Peyer's patch (tissue), 4 donors: ENCODE measurements at regions not wholly inside any gene's neighbourhood (a gene's known extent, or its start where the extent isn't known, plus 50 kb on each side); places are given as distances from the start of the nearest gene placed in this dataset.

ENCODE experiments used
- DNase-seq, 3 donors: peaks; one replicate each; pipeline ENCODE4 v3.0.0-alpha.2; 2017 to 2019
- H3K27ac ChIP-seq, 4 donors: fragments of 200-600 bp; sonication (generic); one replicate each; pipeline ENCODE4 v1.5.1; 2016 to 2019
- H3K27me3 ChIP-seq, 2 donors: fragments of 200-600 bp; sonication (generic); one replicate each; pipeline ENCODE4 v1.5.1; 2019
- H3K36me3 ChIP-seq, 3 donors: fragments of 200-600 bp; sonication (generic); one replicate each; pipeline ENCODE4 v1.5.1; 2016 to 2019
- H3K4me1 ChIP-seq, 4 donors: fragments of 200-600 bp; sonication (generic); one replicate each; pipeline ENCODE4 v1.5.1; 2016 to 2019
- H3K4me3 ChIP-seq, 4 donors: fragments of 200-600 bp; sonication (generic); 1 replicate in 3 of 4; 2 replicates in 1 of 4; pipeline ENCODE4 v1.5.1; 2016 to 2019; ENCODE audit warnings: mild to moderate bottlenecking in 1 of 4
- H3K9me3 ChIP-seq, 4 donors: fragments of 200-600 bp; sonication (generic); one replicate each; pipeline ENCODE4 v1.5.1; 2016 to 2019; ENCODE audit warnings: mild to moderate bottlenecking in 1 of 4
- POLR2A ChIP-seq, 2 donors: fragments of 450-650 bp; IDR thresholded peaks; one replicate each; pipeline ENCODE4 v1.5.1; 2017; ENCODE audit warnings: antibody characterized with exemption in 2 of 2, mild to moderate bottlenecking in 2 of 2, moderate library complexity in 2 of 2
- TF ChIP-seq, protein P1 (sequence below), 6 experiments: fragments of 450-650 bp in 4 of 6; fragments of 200-600 bp in 2 of 6; sonication (generic) in 1 of 6; IDR thresholded peaks; one replicate each; pipeline ENCODE4 v1.5.1; 2017 to 2019; ENCODE audit warnings: antibody characterized with exemption in 6 of 6, mild to moderate bottlenecking in 3 of 6, moderate library complexity in 1 of 6

DNA sequence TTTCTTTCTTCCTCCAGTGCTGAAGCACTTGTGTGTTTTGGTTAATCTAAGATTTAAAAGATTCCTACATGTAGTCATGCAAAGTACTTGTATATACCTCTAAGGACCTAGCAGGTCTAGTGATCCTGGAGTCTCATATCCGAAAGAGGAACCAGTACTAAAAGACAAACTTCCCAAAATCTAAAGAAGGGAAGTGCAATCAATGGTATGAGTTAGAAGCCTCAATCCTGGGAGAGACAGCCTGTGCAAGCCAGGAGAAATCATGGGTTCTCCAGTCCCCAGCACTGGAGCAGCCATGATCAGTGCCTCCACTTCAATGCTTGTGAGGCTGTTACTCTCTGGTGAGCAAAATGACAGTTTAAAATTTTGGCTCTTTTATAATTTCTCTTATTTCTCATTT lies 277.4 kb downstream of the DAD1 start:
- no peak for DNase-seq
- Histone ChIP-seq H3K9me3 (no peaks in the 10 kb centered on the region), H3K27me3 (no peaks in the 10 kb centered on the region), H3K4me1 (no peaks in the 10 kb centered on the region), H3K4me3 (no peak overlapping the region), H3K36me3 (no peaks in the 10 kb centered on the region), H3K27ac (no peak overlapping the region)
- no peak for TF ChIP-seq POLR2A (IDR thresholded peaks at IDR 0.05)
- TF ChIP-seq, protein P1, sequence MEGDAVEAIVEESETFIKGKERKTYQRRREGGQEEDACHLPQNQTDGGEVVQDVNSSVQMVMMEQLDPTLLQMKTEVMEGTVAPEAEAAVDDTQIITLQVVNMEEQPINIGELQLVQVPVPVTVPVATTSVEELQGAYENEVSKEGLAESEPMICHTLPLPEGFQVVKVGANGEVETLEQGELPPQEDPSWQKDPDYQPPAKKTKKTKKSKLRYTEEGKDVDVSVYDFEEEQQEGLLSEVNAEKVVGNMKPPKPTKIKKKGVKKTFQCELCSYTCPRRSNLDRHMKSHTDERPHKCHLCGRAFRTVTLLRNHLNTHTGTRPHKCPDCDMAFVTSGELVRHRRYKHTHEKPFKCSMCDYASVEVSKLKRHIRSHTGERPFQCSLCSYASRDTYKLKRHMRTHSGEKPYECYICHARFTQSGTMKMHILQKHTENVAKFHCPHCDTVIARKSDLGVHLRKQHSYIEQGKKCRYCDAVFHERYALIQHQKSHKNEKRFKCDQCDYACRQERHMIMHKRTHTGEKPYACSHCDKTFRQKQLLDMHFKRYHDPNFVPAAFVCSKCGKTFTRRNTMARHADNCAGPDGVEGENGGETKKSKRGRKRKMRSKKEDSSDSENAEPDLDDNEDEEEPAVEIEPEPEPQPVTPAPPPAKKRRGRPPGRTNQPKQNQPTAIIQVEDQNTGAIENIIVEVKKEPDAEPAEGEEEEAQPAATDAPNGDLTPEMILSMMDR (IDR thresholded peaks at IDR 0.05) = no peak

DNA sequence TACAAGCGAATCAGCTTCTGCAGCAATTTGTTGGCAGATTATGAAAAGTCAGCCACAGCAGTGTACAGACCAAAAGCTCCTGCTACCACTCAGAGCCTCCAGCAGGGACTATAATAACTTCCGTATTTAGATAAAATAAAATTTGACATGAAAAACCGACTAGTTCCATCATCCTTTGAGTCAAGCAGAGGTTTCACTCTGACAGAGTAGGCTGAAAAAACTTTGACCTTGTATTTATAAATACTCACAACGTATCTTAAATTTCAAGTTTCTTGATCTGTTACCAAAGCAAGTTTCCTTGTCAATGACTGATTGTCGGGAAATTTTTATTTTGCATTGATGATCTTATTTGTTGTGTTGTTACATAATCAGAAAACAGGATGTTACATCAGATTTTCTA lies 283.4 kb downstream of the DAD1 start:
- DNase-seq = no peak
- Histone ChIP-seq H3K4me1 (no peaks in the 10 kb centered on the region), H3K27me3 (no peaks in the 10 kb centered on the region), H3K36me3 (no peaks in the 10 kb centered on the region), H3K9me3 (no peaks in the 10 kb centered on the region), H3K27ac (no peak overlapping the region), H3K4me3 (no peak overlapping the region)
- TF ChIP-seq, protein P1 (IDR thresholded peaks at IDR 0.05) = no peak
- no peak for TF ChIP-seq POLR2A (IDR thresholded peaks at IDR 0.05)

DNA sequence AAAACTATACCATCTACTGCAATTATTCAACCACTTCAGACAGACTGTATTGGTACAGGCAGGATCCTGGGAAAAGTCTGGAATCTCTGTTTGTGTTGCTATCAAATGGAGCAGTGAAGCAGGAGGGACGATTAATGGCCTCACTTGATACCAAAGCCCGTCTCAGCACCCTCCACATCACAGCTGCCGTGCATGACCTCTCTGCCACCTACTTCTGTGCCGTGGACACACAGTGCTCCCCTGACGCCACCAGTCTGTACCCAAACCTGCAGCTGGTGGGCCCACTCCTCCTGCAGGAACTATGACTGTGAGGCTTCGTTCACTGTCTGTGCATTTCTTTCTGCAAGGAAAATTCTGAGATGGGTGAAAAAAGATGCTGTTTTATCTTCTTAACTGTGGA lies 284.7 kb downstream of the DAD1 start:
- Histone ChIP-seq H3K4me1 (no peaks in the 10 kb centered on the region), H3K9me3 (no peaks in the 10 kb centered on the region), H3K27me3 (no peaks in the 10 kb centered on the region), H3K36me3 (no peaks in the 10 kb centered on the region), H3K4me3 (no peak overlapping the region), H3K27ac (no peak overlapping the region)
- TF ChIP-seq POLR2A (IDR thresholded peaks at IDR 0.05) = no peak
- TF ChIP-seq, protein P1 (IDR thresholded peaks at IDR 0.05) = no peak
- DNase-seq = no peak

DNA sequence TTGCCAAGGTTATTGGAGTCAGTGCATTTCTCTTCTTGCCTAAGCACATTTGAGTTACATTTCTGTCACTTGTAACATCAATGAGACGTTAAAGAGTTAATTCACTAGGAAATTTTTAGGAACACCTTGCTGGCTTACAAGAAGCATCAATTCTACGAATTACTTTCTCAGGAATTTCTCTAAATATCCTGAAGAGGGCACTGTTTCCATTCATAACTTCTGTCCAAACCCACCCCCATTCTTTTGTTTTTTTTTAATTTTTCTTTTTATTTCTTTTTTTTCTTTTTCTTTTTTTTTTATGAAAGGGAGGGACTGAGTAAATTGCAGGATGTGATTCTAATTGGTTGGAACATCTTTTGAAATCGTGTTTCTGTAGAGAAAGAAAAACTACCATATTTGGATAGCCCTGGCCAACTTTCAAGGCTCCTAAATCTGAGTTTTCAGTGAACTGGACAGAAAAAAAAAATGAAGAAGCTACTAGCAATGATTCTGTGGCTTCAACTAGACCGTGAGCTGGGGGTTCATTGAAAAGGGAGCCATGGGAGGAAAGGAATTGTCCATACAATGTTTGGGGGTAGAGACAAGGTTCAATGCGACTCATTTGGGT lies 285.3 kb downstream of the DAD1 start:
- H3K27ac ChIP-seq = no peak overlapping the region
- H3K9me3 ChIP-seq = no peaks in the 10 kb centered on the region
- TF ChIP-seq, protein P1 (IDR thresholded peaks at IDR 0.05) = peak in 4 of 6 experiments; percentile 11 to 40 (median 38)
- no peak for TF ChIP-seq POLR2A (IDR thresholded peaks at IDR 0.05)
- DNase-seq = no peak
- no peaks in the 10 kb centered on the region for H3K36me3 ChIP-seq
- no peaks in the 10 kb centered on the region for H3K4me1 ChIP-seq
- no peak overlapping the region for H3K4me3 ChIP-seq
- H3K27me3 ChIP-seq = no peaks in the 10 kb centered on the region

DNA sequence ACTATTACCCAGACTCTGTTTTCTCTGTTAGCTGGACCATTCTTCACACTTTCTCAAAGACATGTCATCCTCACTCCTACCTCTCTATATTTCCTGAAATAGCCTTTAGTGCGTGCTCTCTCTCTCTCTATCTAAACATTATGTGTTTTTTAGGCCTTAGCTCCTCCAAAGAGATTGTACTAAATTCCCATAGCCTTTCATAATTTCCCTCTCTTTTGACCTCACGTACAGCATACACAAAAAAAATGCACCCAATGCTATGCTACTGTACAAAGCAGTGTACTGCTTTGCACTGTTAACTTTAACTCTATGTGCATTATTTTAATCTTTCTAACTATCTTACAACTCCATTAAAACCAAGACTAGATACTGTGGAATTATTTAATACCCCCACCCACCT lies 288.4 kb downstream of the DAD1 start:
- no peak for DNase-seq
- H3K4me3 ChIP-seq = no peak overlapping the region
- no peak overlapping the region for H3K27ac ChIP-seq
- no peaks in the 10 kb centered on the region for H3K36me3 ChIP-seq
- H3K4me1 ChIP-seq = no peaks in the 10 kb centered on the region
- H3K27me3 ChIP-seq = no peaks in the 10 kb centered on the region
- H3K9me3 ChIP-seq = no peaks in the 10 kb centered on the region
- no peak for TF ChIP-seq POLR2A (IDR thresholded peaks at IDR 0.05)
- TF ChIP-seq, protein P1 (IDR thresholded peaks at IDR 0.05) = no peak

DNA sequence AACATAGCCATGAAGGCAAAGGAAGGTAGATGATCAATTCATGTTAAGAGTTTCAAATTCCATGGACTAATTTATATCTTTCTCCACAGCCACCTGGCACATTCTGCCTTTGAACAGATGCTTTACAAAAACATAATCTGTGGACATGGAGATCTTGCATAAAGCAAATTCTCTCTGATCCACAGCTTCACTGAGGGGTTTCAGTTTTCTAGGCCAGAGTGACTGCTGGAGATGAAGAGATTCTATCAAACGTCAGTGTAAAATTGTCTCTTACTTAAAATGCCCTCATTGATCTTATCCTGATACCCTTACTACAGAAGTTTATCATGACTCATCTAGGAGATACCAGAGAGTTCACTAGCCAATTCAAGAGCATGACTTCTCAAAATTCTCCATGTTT lies 291.6 kb downstream of the DAD1 start:
- Histone ChIP-seq H3K9me3 (no peaks in the 10 kb centered on the region), H3K27me3 (no peaks in the 10 kb centered on the region), H3K36me3 (no peaks in the 10 kb centered on the region), H3K27ac (no peak overlapping the region), H3K4me3 (no peak overlapping the region), H3K4me1 (no peaks in the 10 kb centered on the region)
- TF ChIP-seq POLR2A (IDR thresholded peaks at IDR 0.05) = no peak
- TF ChIP-seq, protein P1 (IDR thresholded peaks at IDR 0.05) = no peak
- no peak for DNase-seq
